RPMI8226 (cell line): ENCODE measurements at regions not wholly inside any gene's neighbourhood (a gene's known extent, or its start where the extent isn't known, plus 50 kb on each side); places are given as distances from the start of the nearest gene placed in this dataset.

Source experiments
- DNase-seq: peaks from one replicate; pipeline ENCODE4 v3.0.0-alpha.2; 2015

GRCh38 chr1:78799926-78800325 lies 150.3 kb downstream of the IFI44 start:
- DNase-seq, result no peak

DNA sequence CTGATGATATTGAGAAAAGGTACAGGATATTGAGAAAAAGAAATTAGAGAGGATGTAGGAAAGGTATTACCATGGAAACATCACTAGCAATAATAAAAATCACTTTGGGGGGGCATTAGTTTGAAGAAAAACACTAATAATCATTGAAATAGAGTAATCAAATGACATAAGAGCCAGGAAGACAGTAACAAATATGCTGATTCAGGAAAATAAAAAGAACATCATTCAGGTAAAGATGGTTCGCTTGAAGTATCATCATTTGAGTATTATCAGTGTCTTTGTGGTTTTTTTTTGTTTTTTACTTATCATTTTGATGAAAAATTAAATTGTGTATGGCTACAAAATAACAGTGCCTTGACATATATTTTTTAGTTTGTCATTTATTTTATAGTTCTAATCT lies 164.5 kb downstream of the IFI44 start:
- DNase-seq, result no peak

DNA sequence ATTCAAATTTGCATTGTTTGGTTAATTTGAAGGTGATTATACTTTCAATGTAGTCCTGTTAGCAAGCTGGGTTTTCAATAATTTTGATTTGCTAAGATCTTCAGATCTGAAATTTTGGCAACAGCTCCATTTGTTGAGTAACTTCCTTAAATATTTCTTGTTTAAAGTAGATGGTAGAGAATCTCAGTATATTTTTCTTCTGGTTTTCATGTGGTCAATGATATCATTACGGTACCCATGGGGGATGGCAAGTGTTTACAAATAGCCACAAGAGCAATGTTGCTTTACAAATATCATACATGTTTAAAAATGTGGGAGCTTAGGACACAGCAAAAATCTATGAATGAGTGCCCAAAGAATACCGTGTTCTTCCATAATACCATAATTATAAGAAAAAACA lies 175.9 kb downstream of the IFI44 start:
- no peak for DNase-seq

DNA sequence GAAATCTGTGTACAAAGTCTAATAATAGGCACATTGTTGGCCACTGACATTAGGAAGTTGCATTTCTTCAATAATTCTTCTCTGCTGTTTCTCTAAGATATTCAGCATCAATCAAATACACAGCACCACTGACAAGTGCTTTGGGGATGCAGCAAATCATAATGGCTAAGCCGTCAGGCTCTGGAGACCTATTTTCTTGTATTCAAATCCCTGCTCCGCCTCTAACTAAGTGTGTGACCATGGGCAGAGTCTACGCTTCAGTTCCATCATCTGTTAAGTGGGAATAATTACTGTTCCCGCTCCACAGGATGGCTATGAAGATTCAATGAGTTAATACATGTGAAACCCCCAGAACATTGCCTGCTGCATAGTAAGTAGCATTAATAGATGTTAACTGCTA lies 176.9 kb downstream of the ADGRL4 start:
- no peak for DNase-seq

- no peak for DNase-seq
These were observed 176.2 kb downstream of the ADGRL4 start for GRCh38 chr1:78830321-78830720.

GRCh38 chr1:78831731-78832360 lies 174.7 kb downstream of the ADGRL4 start:
- DNase-seq, result no peak

GRCh38 chr1:78833491-78833890 lies 173.0 kb downstream of the ADGRL4 start:
- DNase-seq, result no peak

DNA sequence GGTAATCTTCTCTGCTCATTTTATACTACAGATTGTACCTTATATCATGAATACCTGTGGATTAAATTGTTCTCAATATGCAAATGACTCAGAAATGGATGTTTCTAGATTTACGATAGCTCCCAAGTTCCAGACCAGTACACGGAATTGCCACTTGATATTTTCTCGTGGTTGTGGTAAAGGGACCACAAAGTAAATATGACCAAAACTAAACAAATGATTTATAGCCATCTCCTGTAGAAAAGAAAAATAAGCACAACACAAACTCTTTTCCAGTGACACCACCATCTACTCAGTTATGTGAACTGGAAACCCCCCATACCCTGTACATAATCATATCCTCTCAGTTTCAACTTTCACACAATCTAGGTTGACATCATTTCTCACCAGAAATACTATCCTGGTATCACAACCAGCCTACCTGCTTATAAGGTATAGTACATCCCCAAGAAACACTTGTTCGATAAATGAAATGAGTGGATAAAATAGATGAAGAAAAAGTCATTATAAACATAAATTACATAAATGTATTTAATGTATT lies 172.3 kb downstream of the ADGRL4 start:
- no peak for DNase-seq

DNA sequence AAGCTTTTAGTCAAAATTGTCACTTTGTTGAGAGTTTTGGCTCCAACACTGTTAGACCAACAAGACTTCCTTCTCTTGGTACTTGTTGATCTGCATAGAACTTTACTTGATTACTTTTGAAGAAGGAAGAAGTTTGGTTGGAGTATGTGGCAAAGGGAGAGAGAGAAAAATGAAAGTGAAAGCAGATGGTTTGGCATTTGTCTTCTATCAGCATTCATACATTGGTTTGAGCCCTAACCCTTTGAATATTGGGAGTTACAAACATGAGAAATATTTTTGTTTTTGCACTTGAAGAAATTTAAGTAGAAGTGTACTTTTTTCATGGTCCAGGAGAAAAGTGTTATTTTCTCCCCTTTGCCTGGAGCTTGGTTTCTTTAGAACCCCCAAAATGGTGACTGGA lies 169.8 kb downstream of the ADGRL4 start:
- peak; percentile 7 for DNase-seq

DNA sequence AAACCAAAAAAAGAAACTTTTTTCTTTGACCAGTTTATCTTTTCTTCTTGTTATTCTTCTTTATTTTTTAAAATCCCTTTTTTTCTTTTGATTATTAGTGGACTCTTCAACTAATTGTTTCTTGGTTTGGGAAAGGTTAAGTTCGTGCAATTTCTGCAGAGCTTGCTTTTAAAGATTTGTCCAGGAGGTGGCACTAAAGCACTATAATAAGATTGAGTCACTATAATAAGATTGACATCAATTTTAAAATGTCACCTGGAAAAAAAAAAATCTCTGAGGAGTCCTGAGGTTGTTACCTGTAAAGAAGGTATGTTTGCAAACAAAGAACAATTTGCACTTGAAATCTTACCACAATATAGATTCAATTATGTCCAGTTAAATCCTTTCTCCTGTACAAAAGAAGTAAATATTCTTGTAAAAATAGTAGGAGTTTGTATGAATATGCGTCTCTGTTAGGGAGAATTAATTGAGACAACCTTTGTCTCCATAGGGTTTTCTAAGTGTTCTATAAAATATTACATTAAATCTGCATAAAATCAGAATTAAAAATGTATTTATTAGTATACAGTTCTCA lies 166.7 kb downstream of the ADGRL4 start:
- DNase-seq, result peak; percentile 38
